ENCODE measurements at regions not wholly inside any gene's neighbourhood (a gene's known extent, or its start where the extent isn't known, plus 50 kb on each side); places are given as distances from the start of the nearest gene placed in this dataset.

DNA sequence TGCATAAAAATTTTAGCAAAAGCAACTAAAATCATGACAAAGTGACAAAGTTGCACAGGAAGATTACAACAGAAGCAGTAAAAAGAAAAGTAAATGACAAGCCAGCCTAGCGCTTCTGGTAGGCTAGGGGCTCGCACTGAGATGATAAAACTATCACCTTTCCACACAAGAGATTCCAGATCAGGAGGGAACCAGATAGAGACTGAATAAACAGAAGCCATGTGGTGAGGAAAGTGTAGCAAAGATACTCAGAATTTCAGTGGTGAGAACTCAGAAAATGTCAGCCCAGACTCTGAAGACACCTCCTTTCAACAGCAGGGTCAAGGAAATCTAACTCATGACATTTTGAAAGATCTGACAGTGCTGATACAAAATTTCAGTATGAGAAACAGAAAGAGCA, 77.4 kb upstream of the DNAJC10 start:
- DNase-seq (ENCODE audit: low read depth), result no peak
- no peak overlapping the region for H3K4me3 ChIP-seq (replicated peaks; ENCODE audit: low read depth, low read length)
- TF ChIP-seq, protein P1, sequence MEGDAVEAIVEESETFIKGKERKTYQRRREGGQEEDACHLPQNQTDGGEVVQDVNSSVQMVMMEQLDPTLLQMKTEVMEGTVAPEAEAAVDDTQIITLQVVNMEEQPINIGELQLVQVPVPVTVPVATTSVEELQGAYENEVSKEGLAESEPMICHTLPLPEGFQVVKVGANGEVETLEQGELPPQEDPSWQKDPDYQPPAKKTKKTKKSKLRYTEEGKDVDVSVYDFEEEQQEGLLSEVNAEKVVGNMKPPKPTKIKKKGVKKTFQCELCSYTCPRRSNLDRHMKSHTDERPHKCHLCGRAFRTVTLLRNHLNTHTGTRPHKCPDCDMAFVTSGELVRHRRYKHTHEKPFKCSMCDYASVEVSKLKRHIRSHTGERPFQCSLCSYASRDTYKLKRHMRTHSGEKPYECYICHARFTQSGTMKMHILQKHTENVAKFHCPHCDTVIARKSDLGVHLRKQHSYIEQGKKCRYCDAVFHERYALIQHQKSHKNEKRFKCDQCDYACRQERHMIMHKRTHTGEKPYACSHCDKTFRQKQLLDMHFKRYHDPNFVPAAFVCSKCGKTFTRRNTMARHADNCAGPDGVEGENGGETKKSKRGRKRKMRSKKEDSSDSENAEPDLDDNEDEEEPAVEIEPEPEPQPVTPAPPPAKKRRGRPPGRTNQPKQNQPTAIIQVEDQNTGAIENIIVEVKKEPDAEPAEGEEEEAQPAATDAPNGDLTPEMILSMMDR (IDR thresholded peaks at IDR 0.05; ENCODE audit: low read length, missing control alignments), result no peak

DNA sequence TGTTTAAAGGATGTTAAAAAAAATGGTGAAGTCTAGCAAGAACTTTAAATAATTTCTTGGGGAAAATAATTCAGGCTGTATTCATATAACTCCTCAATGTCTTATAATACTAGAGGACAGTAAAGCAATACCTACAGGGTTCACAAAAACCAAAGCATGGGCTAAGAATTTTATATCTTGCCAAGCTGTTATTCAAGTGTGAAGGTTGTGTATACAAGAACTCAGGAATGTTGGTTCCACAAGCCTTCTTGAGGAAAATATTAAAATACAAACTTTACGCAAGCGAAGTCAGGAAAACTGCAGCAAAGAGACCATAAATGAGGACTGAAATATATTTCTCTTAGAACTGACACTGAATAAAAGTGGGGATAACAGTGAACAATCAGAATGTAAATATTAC, 76.1 kb upstream of the DNAJC10 start:
- DNase-seq (ENCODE audit: low read depth), result no peak
- H3K4me3 ChIP-seq (replicated peaks; ENCODE audit: low read depth, low read length), result no peak overlapping the region
- TF ChIP-seq, protein P1 (IDR thresholded peaks at IDR 0.05; ENCODE audit: low read length, missing control alignments), result no peak

DNA sequence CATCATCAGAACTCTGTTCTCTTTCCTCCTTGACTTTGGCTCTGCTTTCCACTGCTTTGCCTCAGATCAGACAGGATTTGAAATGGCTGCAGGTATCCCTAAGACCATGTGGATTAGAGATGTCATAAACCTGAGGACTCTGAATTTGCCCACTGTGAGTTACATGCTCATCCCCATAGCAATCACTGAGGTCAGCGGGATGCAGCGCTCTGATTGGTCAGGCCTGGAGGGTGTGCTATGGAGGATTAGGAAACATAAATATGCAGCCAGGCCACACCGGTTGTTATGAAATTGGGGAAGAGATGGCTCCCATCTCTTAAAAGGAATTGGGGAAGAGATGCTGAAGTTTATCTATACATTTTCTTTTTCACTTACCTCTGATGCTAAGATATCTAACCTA, 73.7 kb upstream of the DNAJC10 start:
- peak; percentile 64 for DNase-seq (ENCODE audit: low read depth)
- TF ChIP-seq, protein P1 (IDR thresholded peaks at IDR 0.05; ENCODE audit: low read length, missing control alignments), result no peak
- no peak overlapping the region for H3K4me3 ChIP-seq (replicated peaks; ENCODE audit: low read depth, low read length)

DNA sequence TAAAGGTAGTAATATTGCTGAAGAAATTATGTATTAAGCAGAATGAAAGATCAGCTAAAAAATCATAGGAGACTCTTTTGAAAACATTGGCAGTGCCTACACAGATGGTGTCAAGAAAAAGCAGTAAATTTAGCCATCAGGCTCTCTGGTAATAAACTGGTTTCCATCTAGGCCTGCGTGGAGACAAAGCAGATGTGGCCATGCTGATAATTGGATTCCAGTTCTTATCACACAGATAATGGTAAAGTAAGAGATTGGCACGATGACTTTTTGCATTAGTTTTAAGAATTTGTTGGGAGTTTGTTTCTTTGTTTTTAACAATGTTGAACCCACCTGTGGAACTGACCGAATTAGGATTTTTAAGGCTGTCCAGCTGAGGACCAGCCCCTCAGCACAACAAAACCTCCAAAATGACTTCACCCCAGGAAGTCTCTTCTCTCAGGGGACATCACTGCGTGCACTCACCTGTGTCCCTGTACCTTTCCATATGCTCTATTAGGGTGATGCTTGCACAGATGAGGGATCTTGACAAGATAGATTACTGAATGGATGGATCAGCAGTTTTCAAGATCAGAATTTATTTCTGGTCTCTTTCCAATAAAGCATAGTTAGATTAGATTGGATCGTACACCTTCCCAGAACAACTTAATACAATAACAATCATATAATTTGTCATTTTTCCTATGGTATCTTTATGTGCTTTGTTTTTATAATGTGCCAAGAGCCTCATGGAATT, 69.1 kb upstream of the DNAJC10 start:
- TF ChIP-seq, protein P1 (IDR thresholded peaks at IDR 0.05; ENCODE audit: low read length, missing control alignments), result no peak
- no peak for DNase-seq (ENCODE audit: low read depth)
- no peak overlapping the region for H3K4me3 ChIP-seq (replicated peaks; ENCODE audit: low read depth, low read length)

DNA sequence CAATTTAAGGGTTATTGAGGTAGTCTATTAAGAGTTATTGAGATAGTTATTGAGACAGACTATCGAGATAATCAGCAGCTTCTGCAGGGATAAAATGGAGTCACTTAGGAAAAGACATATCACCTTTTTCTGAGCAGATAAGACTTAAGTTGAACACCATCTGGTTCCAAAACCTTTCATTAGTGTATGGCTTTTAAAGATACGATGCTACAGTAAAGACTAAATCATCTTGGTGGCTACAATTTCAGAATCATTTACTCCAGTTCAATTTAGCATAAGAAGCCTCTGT, 68.6 kb upstream of the DNAJC10 start:
- TF ChIP-seq, protein P1 (IDR thresholded peaks at IDR 0.05; ENCODE audit: low read length, missing control alignments), result no peak
- DNase-seq (ENCODE audit: low read depth), result no peak
- no peak overlapping the region for H3K4me3 ChIP-seq (replicated peaks; ENCODE audit: low read depth, low read length)

DNA sequence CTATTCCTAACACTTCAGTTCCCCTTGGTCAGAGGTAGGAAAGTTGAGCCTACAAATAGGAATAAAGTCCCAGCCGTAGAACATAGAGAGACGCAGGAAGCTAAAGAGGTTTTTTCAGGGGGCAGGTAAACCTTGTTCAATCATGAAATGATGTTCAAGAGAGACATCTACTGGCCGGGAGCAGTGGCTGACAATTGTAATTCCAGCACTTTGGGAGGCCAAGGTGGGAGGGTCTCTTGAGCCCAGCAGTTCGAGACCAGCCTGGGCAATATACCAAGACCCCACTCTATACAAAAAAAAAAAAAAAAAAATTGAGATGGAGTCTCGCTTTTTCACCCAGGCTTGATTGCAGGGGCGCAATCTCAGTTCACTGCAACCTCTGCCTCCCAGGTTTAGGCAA, 66.7 kb upstream of the DNAJC10 start:
- TF ChIP-seq, protein P1 (IDR thresholded peaks at IDR 0.05; ENCODE audit: low read length, missing control alignments), result peak; percentile 67
- H3K4me3 ChIP-seq (replicated peaks; ENCODE audit: low read depth, low read length), result no peak overlapping the region
- DNase-seq (ENCODE audit: low read depth), result peak; percentile 71

DNA sequence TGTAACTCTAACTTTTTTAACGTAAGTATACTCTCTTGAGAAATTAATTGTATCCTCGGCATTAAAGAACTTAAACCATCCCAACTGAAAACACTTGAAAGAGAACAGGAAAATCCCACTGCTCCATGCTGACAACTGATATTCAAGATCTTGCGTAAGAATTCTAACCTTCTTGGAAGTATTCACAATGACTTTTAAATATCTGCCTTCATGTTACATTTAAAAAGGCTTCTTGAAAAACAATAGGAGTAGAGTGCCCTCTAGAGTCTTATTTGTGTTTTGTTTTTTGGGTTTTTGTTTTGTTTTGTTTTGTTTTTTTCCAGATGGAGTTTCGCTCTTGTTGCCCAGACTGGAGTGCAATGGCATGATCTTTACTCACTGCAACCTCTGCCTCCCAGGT, 65.4 kb upstream of the DNAJC10 start:
- peak; percentile 87 for DNase-seq (ENCODE audit: low read depth)
- TF ChIP-seq, protein P1 (IDR thresholded peaks at IDR 0.05; ENCODE audit: low read length, missing control alignments), result peak; percentile 36
- no peak overlapping the region for H3K4me3 ChIP-seq (replicated peaks; ENCODE audit: low read depth, low read length)

Data from fibroblast of pulmonary artery (primary cell).